SHP77 (cell line): ENCODE measurements at regions not wholly inside any gene's neighbourhood (a gene's known extent, or its start where the extent isn't known, plus 50 kb on each side); places are given as distances from the start of the nearest gene placed in this dataset.

ENCODE experiments used
- DNase-seq, 2 experiments: peaks; one replicate each; lab custom pipeline; 2025; lab: John Stamatoyannopoulos, UW

GRCh38 chr6:23154159-23154558, 584.8 kb downstream of the HDGFL1 start:
- no peak for DNase-seq

GRCh38 chr6:23170049-23170448, 600.7 kb downstream of the HDGFL1 start:
- no peak for DNase-seq

GRCh38 chr6:23173234-23173633, 603.9 kb downstream of the HDGFL1 start:
- no peak for DNase-seq

DNA sequence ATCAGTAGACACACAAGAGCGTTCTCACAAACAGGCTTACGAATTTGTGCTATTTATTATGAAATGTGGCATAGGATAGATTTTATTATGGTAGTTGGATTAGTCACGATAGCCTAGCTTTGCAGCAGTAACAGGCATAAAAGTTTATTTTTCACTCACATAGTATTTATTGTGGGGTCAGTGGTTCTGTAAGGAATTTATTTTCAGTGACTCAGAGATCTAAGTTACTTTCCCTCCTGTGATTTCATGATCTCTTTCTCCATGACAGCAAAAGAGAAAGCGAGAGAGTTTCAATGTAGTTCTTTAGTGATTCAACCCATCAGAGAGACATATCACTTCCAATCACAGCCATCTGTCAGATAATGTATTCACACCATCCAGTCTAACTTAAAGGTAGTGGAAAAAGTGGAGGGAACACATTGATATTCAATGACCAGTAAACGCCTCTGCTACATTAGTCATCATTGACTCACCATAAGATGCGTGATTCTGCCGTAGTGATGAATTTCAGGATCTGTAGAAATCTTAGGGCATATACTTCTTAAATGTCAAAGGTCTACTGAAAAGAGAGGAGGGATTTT, 605.5 kb downstream of the HDGFL1 start:
- no peak for DNase-seq

DNA sequence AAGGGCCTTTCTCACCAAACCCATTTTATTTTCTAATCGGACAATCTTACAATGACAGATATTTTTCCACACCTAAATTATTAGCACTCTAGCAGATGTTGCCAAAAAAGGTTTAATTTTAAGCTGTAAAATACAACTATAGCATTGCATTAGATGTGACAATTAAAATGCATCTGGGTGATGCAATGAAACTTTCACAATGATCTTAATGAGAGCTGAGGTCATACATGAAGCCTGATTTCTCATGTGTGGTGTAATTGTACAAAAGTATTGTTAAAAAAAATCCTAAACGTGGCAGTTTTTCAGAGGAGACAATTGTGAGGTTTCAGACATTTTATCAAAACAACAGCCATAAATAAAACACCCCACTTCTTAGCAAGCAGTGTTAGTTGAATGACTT, 606.0 kb downstream of the HDGFL1 start:
- DNase-seq, result no peak

DNA sequence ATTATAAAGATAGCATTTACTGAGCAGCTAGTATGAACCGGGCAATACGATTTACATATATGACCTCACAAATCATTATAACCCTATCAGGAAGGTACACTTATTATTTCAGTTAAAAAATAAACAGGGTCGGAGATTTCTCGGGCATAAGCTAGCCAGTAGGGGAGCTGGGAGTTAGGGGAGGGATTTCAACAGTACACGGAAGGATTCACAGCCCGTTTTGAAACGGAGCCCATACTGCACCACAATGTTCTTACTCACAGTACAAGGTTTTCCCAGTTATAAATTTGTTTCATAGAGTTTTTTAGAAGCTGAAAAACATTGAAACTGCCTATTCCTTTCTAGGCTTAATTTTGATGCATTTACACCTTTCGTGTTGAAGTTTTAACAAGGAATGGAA, 607.1 kb downstream of the HDGFL1 start:
- no peak for DNase-seq

DNA sequence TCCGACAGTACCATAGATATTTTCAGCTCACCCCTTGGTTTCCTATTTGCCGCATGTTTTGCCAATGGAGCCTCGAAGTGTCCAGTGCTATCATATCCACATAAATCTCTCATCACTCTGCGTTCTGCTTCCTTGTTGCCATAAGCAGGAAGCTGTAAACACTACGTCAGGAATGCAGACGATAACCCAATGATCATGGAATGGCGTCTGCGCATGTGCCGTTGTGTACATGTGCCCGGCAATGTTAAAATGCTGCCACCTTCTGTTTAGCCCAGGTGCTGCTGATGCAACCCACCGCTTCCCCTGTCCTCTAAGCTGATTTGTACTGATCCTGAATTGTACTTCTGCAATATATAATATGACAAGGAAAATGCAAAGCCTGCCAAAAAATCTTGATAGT, 607.5 kb downstream of the HDGFL1 start:
- DNase-seq, result no peak

DNA sequence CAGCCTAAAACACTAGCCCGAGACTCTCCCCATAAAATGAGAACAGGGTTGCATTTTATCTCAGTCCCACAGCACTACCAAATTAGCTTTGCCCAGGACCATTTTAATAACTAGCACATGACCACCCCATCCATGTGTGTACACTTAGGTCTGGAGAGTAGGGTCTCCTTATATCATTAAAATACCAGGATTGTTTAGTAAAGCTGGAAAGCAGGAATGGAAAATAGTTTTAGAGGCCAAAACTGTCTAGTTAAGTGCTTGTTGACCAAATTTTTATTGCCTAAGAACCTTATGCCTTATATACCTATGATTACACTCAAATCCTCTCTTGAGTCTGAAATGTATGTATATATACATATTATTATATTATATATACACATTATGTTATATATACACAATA, 608.4 kb downstream of the HDGFL1 start:
- DNase-seq, result no peak

- no peak for DNase-seq
Measured at GRCh38 chr6:23179994-23180393, 610.6 kb downstream of the HDGFL1 start.

DNA sequence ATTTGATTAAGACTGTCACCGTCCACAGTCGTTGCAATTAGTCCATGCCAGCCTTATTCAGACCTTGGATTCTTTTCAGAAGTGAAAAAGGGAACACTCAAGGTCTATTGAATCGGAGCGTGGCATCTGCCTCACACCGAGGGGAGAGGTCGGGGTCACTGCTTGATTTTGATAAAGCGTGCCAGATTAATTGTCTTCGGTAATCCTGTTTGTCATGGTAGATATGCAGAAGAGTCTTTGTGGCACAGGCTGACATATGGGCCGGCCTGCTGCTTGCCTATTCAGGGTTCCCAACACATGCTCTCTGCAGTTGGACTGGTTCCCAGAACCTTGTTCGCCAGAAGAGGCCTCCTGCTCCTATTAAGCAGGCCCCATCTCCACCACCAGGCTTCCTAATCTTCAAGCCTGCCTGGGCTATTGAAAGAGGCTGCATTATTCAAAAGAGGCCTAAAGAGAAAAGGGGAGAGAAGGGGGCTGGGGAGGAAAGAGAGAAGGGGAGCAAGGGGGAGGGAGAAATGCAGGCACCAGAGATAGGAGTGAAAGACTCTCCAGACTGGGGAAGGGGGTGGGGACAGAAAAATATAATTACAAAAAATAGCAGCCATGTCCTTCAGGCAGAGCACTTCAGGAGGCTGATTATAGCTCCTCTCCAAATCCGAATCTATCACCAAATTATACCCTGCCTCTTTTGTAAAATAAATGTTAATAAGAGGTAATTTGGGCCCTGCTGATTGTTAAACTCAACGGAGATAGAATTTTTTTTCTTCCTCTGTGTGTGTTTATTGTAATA, 611.3 kb downstream of the HDGFL1 start:
- DNase-seq, result peak; percentile 77 to 80

- no peak for DNase-seq
Measured at GRCh38 chr6:23181356-23182110, 612.2 kb downstream of the HDGFL1 start.

DNA sequence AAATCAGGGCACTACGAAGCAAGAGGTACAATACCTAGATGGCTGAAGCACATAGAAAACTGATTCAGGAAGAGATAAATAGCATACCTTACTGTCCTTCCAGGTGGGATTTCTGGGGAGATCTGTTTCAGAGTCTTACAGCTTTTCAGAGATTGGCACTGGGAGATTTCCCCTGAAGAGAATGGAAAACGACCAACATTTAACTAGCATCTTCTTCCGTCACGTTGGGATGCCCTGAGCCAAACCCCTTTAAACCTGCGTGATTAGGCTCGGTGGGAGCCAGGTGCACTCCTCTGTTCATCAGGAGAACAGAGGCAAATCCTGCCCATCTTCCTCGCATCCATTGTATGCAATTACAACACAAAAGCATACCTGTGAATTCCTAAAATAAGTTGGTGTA, 614.5 kb downstream of the HDGFL1 start:
- no peak for DNase-seq

GRCh38 chr6:23184351-23184750, 615.0 kb downstream of the HDGFL1 start:
- DNase-seq, result no peak

DNA sequence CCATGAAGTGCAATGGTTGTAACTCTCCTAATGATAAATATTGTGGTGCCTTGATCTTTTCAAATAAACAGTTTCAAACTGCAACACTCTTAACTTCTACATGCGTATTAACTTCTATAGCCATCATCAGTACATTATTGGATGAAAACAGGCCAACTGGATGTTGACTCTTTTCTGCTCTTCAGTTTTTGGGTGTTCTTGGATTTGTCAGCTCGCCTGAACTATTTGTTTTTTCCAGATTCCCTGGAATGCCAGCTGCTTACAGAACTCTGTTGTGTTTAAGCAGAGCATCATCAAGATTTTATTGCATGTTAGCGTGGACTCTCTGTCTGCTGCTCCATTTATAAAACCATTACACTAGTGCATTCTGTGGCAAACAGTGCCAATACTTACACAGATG, 626.1 kb downstream of the HDGFL1 start:
- DNase-seq, result no peak

GRCh38 chr6:23199541-23199940, 630.2 kb downstream of the HDGFL1 start:
- no peak for DNase-seq

- DNase-seq, result no peak
Measured at GRCh38 chr6:23200946-23201345, 631.6 kb downstream of the HDGFL1 start.

- no peak for DNase-seq
Measured at GRCh38 chr6:23202207-23202606, 632.8 kb downstream of the HDGFL1 start.

DNA sequence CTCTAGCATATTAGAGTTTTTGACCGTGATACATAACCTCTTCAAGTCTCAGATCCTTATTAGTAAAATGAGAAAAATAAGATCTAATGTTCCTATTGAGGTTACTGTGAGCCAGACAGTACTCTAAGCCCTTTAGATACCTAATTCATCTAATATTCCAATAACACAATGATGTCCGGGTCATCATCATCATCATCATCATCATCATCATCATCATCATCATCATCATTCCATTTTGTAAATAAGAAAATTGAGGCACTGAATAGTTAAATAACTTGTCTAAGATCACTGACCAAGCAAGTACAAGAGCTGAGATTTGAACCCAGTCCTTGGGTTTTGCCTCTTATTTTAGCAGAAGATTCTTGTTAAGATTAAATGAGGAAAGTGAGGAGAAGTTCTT, 643.0 kb downstream of the HDGFL1 start:
- no peak for DNase-seq

GRCh38 chr6:23213193-23213592, 643.8 kb downstream of the HDGFL1 start:
- DNase-seq, result no peak

- DNase-seq, result no peak
Measured at GRCh38 chr6:23213651-23214050, 644.3 kb downstream of the HDGFL1 start.

DNA sequence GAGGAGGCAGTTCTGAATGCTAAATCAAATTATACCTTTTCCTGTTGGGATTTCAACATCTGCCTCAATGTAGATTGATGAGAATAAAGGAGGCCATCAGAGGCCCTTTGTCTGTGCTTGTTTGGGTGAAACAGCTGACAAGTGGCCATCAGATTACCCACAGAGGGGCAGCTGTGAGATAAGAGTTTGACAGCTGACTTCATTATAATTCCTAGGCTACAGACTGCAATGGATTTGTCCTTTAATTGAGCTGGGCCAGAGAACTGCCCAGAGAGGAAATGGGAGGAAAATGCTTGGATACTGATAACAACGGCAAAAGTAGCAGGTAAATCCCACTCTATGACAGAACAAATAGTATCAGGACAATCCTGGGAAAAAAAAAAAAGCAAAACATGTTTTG, 649.4 kb downstream of the HDGFL1 start:
- DNase-seq, result peak; percentile 21 to 24

- no peak for DNase-seq
Measured at GRCh38 chr6:23222724-23223123, 653.4 kb downstream of the HDGFL1 start.

DNA sequence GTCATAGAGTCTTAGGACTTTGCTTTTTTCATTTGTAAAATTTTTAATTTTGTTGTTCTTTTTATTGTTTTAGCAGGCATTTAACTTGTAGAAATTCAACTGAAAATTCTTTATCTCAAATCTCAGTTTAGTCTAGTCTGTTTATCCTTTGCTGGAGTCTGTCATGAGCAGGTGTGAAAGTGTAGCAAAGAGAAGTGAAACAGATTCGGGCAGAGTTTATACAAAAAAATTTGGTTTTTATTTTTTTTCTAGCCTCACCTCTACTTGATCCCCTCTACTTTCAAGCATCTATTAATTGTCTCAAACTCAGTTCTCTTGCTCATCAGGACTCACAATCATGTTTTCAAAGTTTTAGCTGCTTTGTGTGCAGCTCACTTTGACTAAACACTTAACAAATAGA, 655.2 kb downstream of the HDGFL1 start:
- no peak for DNase-seq
